ENCODE measurements at regions not wholly inside any gene's neighbourhood (a gene's known extent, or its start where the extent isn't known, plus 50 kb on each side); places are given as distances from the start of the nearest gene placed in this dataset.

DNA sequence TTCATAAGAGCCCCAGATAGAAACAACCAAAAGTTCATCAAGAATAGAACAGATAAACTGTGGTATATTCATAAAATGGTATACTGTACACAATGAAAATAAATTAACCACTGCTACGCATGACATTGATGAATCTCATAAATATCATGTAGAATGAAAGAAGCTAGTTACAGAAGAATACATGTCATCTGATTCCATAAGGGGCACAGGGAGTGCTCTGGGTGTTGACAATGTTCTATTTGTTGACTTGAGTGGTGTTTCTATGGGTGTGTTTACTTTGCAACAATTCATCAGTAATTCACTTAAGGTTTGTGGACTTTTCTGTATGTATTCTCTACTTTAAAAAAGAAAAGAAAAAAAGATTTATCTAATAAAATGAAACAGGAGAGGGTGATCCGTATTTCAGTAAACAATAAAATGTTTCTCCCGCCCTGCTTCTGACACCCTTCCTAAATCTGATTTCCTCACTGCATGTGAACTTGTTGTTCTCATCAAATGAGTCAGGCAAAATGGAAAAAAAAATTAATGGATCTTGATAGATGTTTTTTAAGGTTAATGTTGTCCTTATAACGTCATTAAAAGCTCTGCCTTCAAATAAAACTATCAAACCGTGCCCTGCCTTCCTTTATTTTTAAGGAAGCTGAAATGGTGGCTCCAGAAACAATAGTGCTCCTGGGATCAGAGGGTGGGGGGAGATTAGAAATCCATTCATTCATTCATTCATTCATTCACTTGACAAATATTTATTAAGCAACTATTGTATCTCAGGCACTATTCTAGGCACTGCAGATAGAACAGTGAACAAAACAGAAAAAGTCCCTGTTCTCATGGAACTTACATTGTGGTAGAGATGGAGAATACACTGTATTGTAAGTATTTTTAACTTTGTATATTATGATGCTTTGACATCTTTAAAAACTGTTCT is 77.2 kb upstream of the CD44 start:
- no peaks in the 10 kb centered on the region for H3K4me1 Mint-ChIP-seq
- Histone ChIP-seq H3K36me3 (ENCODE audit: insufficient read depth) (no peaks in the 10 kb centered on the region), H3K4me1 (ENCODE audit: insufficient read depth) (no peaks in the 10 kb centered on the region), H3K79me2 (replicated peaks; ENCODE audit: insufficient read depth) (no peaks in the 10 kb centered on the region), H3K27me3 (ENCODE audit: insufficient read depth) (no peaks in the 10 kb centered on the region), H3K4me3 (no peak overlapping the region), H3F3A (replicated peaks; ENCODE audit: low read depth) (no peaks in the 10 kb centered on the region), H3K4me2 (no peak overlapping the region), H3K9me2 (ENCODE audit: insufficient read depth) (peaks cover 14% of the 10 kb centered on the region; the same call in 1 of the 2 replicates), H2AFZ (no peak overlapping the region), H4K20me1 (replicated peaks; ENCODE audit: insufficient read depth) (no peaks in the 10 kb centered on the region), H3K27ac (ENCODE audit: low read depth) (no peak overlapping the region)
- H3K27ac Mint-ChIP-seq = no peak overlapping the region
- no peak for DNase-seq (ENCODE audit: low spot score)
- no peaks in the 10 kb centered on the region for H3K36me3 Mint-ChIP-seq (ENCODE audit: low read depth)
- no peak for ATAC-seq
- H3K9me3 Mint-ChIP-seq = no peaks in the 10 kb centered on the region; the same call in 2 of the 3 replicates
- TF ChIP-seq ZNF331 (CRISPR knock-in tag; IDR thresholded peaks at IDR 0.05; ENCODE audit: low read depth) = no peak
- TF ChIP-seq, protein P1, sequence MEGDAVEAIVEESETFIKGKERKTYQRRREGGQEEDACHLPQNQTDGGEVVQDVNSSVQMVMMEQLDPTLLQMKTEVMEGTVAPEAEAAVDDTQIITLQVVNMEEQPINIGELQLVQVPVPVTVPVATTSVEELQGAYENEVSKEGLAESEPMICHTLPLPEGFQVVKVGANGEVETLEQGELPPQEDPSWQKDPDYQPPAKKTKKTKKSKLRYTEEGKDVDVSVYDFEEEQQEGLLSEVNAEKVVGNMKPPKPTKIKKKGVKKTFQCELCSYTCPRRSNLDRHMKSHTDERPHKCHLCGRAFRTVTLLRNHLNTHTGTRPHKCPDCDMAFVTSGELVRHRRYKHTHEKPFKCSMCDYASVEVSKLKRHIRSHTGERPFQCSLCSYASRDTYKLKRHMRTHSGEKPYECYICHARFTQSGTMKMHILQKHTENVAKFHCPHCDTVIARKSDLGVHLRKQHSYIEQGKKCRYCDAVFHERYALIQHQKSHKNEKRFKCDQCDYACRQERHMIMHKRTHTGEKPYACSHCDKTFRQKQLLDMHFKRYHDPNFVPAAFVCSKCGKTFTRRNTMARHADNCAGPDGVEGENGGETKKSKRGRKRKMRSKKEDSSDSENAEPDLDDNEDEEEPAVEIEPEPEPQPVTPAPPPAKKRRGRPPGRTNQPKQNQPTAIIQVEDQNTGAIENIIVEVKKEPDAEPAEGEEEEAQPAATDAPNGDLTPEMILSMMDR (conservative IDR thresholded peaks at IDR 0.05; ENCODE audit: low read depth in 2 of 2) = no peak
- no peak for TF ChIP-seq POLR2AphosphoS5 (IDR thresholded peaks at IDR 0.05; ENCODE audit: low read depth)
- no peak for TF ChIP-seq ZNF114 (CRISPR knock-in tag; IDR thresholded peaks at IDR 0.05)
- TF ChIP-seq STAT1 (IDR thresholded peaks at IDR 0.05; ENCODE audit: unreplicated experiment) = no peak
- no peak for TF ChIP-seq EZH2phosphoT487 (IDR thresholded peaks at IDR 0.05; ENCODE audit: unreplicated experiment)
- TF ChIP-seq, protein P2, sequence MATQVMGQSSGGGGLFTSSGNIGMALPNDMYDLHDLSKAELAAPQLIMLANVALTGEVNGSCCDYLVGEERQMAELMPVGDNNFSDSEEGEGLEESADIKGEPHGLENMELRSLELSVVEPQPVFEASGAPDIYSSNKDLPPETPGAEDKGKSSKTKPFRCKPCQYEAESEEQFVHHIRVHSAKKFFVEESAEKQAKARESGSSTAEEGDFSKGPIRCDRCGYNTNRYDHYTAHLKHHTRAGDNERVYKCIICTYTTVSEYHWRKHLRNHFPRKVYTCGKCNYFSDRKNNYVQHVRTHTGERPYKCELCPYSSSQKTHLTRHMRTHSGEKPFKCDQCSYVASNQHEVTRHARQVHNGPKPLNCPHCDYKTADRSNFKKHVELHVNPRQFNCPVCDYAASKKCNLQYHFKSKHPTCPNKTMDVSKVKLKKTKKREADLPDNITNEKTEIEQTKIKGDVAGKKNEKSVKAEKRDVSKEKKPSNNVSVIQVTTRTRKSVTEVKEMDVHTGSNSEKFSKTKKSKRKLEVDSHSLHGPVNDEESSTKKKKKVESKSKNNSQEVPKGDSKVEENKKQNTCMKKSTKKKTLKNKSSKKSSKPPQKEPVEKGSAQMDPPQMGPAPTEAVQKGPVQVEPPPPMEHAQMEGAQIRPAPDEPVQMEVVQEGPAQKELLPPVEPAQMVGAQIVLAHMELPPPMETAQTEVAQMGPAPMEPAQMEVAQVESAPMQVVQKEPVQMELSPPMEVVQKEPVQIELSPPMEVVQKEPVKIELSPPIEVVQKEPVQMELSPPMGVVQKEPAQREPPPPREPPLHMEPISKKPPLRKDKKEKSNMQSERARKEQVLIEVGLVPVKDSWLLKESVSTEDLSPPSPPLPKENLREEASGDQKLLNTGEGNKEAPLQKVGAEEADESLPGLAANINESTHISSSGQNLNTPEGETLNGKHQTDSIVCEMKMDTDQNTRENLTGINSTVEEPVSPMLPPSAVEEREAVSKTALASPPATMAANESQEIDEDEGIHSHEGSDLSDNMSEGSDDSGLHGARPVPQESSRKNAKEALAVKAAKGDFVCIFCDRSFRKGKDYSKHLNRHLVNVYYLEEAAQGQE (IDR thresholded peaks at IDR 0.05; ENCODE audit: unreplicated experiment) = no peak
- TF ChIP-seq, protein P3, sequence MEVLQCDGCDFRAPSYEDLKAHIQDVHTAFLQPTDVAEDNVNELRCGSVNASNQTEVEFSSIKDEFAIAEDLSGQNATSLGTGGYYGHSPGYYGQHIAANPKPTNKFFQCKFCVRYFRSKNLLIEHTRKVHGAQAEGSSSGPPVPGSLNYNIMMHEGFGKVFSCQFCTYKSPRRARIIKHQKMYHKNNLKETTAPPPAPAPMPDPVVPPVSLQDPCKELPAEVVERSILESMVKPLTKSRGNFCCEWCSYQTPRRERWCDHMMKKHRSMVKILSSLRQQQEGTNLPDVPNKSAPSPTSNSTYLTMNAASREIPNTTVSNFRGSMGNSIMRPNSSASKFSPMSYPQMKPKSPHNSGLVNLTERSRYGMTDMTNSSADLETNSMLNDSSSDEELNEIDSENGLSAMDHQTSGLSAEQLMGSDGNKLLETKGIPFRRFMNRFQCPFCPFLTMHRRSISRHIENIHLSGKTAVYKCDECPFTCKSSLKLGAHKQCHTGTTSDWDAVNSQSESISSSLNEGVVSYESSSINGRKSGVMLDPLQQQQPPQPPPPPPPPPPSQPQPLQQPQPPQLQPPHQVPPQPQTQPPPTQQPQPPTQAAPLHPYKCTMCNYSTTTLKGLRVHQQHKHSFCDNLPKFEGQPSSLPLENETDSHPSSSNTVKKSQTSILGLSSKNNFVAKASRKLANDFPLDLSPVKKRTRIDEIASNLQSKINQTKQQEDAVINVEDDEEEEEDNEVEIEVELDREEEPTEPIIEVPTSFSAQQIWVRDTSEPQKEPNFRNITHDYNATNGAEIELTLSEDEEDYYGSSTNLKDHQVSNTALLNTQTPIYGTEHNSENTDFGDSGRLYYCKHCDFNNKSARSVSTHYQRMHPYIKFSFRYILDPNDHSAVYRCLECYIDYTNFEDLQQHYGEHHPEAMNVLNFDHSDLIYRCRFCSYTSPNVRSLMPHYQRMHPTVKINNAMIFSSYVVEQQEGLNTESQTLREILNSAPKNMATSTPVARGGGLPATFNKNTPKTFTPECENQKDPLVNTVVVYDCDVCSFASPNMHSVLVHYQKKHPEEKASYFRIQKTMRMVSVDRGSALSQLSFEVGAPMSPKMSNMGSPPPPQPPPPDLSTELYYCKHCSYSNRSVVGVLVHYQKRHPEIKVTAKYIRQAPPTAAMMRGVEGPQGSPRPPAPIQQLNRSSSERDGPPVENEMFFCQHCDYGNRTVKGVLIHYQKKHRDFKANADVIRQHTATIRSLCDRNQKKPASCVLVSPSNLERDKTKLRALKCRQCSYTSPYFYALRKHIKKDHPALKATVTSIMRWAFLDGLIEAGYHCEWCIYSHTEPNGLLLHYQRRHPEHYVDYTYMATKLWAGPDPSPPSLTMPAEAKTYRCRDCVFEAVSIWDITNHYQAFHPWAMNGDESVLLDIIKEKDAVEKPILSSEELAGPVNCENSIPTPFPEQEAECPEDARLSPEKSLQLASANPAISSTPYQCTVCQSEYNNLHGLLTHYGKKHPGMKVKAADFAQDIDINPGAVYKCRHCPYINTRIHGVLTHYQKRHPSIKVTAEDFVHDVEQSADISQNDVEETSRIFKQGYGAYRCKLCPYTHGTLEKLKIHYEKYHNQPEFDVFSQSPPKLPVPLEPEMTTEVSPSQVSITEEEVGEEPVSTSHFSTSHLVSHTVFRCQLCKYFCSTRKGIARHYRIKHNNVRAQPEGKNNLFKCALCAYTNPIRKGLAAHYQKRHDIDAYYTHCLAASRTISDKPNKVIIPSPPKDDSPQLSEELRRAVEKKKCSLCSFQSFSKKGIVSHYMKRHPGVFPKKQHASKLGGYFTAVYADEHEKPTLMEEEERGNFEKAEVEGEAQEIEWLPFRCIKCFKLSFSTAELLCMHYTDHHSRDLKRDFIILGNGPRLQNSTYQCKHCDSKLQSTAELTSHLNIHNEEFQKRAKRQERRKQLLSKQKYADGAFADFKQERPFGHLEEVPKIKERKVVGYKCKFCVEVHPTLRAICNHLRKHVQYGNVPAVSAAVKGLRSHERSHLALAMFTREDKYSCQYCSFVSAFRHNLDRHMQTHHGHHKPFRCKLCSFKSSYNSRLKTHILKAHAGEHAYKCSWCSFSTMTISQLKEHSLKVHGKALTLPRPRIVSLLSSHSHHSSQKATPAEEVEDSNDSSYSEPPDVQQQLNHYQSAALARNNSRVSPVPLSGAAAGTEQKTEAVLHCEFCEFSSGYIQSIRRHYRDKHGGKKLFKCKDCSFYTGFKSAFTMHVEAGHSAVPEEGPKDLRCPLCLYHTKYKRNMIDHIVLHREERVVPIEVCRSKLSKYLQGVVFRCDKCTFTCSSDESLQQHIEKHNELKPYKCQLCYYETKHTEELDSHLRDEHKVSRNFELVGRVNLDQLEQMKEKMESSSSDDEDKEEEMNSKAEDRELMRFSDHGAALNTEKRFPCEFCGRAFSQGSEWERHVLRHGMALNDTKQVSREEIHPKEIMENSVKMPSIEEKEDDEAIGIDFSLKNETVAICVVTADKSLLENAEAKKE (CRISPR knock-in tag; IDR thresholded peaks at IDR 0.05) = no peak
- TF ChIP-seq, protein P4, sequence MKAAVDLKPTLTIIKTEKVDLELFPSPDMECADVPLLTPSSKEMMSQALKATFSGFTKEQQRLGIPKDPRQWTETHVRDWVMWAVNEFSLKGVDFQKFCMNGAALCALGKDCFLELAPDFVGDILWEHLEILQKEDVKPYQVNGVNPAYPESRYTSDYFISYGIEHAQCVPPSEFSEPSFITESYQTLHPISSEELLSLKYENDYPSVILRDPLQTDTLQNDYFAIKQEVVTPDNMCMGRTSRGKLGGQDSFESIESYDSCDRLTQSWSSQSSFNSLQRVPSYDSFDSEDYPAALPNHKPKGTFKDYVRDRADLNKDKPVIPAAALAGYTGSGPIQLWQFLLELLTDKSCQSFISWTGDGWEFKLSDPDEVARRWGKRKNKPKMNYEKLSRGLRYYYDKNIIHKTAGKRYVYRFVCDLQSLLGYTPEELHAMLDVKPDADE (IDR thresholded peaks at IDR 0.05) = no peak
- no peak for TF ChIP-seq JUNB (IDR thresholded peaks at IDR 0.05; ENCODE audit: unreplicated experiment)
- no peak for TF ChIP-seq CREB1 (CRISPR knock-in tag; IDR thresholded peaks at IDR 0.05; ENCODE audit: low read depth)
- no peak for TF ChIP-seq NANOG (IDR thresholded peaks at IDR 0.05; ENCODE audit: borderline replicate concordance)
- TF ChIP-seq EZH2 (IDR thresholded peaks at IDR 0.05; ENCODE audit: low read depth, unreplicated experiment) = no peak
- peaks cover 1% of the 10 kb centered on the region for H3K27me3 Mint-ChIP-seq (ENCODE audit: insufficient read depth, low read depth, poor library complexity)
- H3K4me3 Mint-ChIP-seq = no peak overlapping the region

All from GM23338 (cell line).